WTC11 (cell line): ENCODE measurements at regions not wholly inside any gene's neighbourhood (a gene's known extent, or its start where the extent isn't known, plus 50 kb on each side); places are given as distances from the start of the nearest gene placed in this dataset.

Experiments
- ATAC-seq: fragments of 200-7000 bp; cut with Tn5 transposase; 2 replicates; pipeline ENCODE4 v1.10.0; 2021; ENCODE audit warnings: mild to moderate bottlenecking, moderate library complexity
- CTCF ChIA-PET: fragments of 300-600 bp; sonication (Branson Sonifier 250); formaldehyde crosslinking; loops from one replicate; lab custom pipeline; 2021; ENCODE audit warnings: antibody characterized with exemption; lab: Charles Lee
- POLR2A ChIA-PET: fragments of 350-600 bp; sonication (Branson Sonifier 250); formaldehyde crosslinking; loops from one replicate; lab custom pipeline; 2021; ENCODE audit warnings: antibody characterized with exemption; lab: Charles Lee
- DNase-seq: peaks from one replicate; pipeline ENCODE4 v3.0.0; 2021; ENCODE audit warnings: low spot score
- H3K27ac Mint-ChIP-seq: 2 replicates; pipeline ENCODE4 v1.8.0; 2021; ENCODE audit warnings: mixed read lengths
- H3K27me3 Mint-ChIP-seq: 2 replicates; pipeline ENCODE4 v1.8.0; 2021; ENCODE audit warnings: low read depth, mild to moderate bottlenecking, moderate library complexity, mixed read lengths
- H3K36me3 Mint-ChIP-seq: 2 replicates; pipeline ENCODE4 v1.8.0; 2021; ENCODE audit warnings: mixed read lengths
- H3K4me1 Mint-ChIP-seq: 2 replicates; pipeline ENCODE4 v1.8.0; 2022; ENCODE audit warnings: mixed read lengths
- H3K4me3 Mint-ChIP-seq: 2 replicates; pipeline ENCODE4 v1.8.0; 2021; ENCODE audit warnings: mild to moderate bottlenecking, moderate library complexity, mixed read lengths
- H3K9me3 Mint-ChIP-seq: 2 replicates; pipeline ENCODE4 v1.8.0; 2021; ENCODE audit warnings: mixed read lengths
- E2F4 ChIP-seq: sonication (generic); formaldehyde crosslinking; IDR thresholded peaks from 2 replicates; pipeline ENCODE4 v1.8.1; 2022; ENCODE audit warnings: low read depth, mild to moderate bottlenecking, moderate library complexity, missing genetic modification reagents, borderline replicate concordance
- ETV6 ChIP-seq: sonication (generic); formaldehyde crosslinking; IDR thresholded peaks from 2 replicates; pipeline ENCODE4 v1.8.1; 2022; ENCODE audit warnings: mild to moderate bottlenecking, missing genetic modification reagents
- FOXK1 ChIP-seq: sonication (generic); formaldehyde crosslinking; IDR thresholded peaks from 2 replicates; pipeline ENCODE4 v1.8.0; 2022; ENCODE audit warnings: mild to moderate bottlenecking, moderate library complexity, missing genetic modification reagents
- NFATC4 ChIP-seq: fragments of 250-450 bp; sonication (Bioruptor Pico); IDR thresholded peaks from 2 replicates; pipeline ENCODE4 v1.9.0; 2021; ENCODE audit warnings: mild to moderate bottlenecking
- NFE2L1 ChIP-seq: sonication (generic); formaldehyde crosslinking; IDR thresholded peaks from 2 replicates; pipeline ENCODE4 v1.8.1; 2023; ENCODE audit warnings: missing genetic modification reagents
- NR2C2 ChIP-seq: sonication (generic); formaldehyde crosslinking; IDR thresholded peaks from 2 replicates; pipeline ENCODE4 v1.8.0; 2022; ENCODE audit warnings: mild to moderate bottlenecking, missing genetic modification reagents
- OVOL2 ChIP-seq: fragments of 250-450 bp; sonication (Bioruptor Pico); IDR thresholded peaks from 2 replicates; pipeline ENCODE4 v1.9.0; 2021; ENCODE audit warnings: mild to moderate bottlenecking, borderline replicate concordance
- PREB ChIP-seq: sonication (generic); formaldehyde crosslinking; IDR thresholded peaks from 2 replicates; pipeline ENCODE4 v1.8.1; 2022; ENCODE audit warnings: mild to moderate bottlenecking, missing genetic modification reagents, moderate library complexity, borderline replicate concordance
- PRRX2 ChIP-seq: fragments of 250-450 bp; sonication (Bioruptor Pico); IDR thresholded peaks from 2 replicates; pipeline ENCODE4 v1.8.0; 2021; ENCODE audit warnings: mild to moderate bottlenecking
- RELA ChIP-seq: sonication (generic); formaldehyde crosslinking; IDR thresholded peaks from 2 replicates; pipeline ENCODE4 v1.8.1; 2022; ENCODE audit warnings: missing genetic modification reagents, mild to moderate bottlenecking, borderline replicate concordance
- RORB ChIP-seq: fragments of 250-450 bp; sonication (Bioruptor Pico); IDR thresholded peaks from 2 replicates; pipeline ENCODE4 v1.9.0; 2021; ENCODE audit warnings: mild to moderate bottlenecking
- SMAD3 ChIP-seq: sonication (generic); formaldehyde crosslinking; IDR thresholded peaks from 2 replicates; pipeline ENCODE4 v1.8.0; 2022; ENCODE audit warnings: missing genetic modification reagents, mild to moderate bottlenecking, borderline replicate concordance
- SMAD4 ChIP-seq: sonication (generic); formaldehyde crosslinking; IDR thresholded peaks from 2 replicates; pipeline ENCODE4 v1.8.0; 2022; ENCODE audit warnings: mild to moderate bottlenecking, missing genetic modification reagents
- TCF7 ChIP-seq: sonication (generic); formaldehyde crosslinking; IDR thresholded peaks from 2 replicates; pipeline ENCODE4 v1.8.0; 2022; ENCODE audit warnings: mild to moderate bottlenecking, low read depth, missing genetic modification reagents, moderate library complexity
- ZBTB43 ChIP-seq: sonication (generic); formaldehyde crosslinking; IDR thresholded peaks from 2 replicates; pipeline ENCODE4 v1.8.1; 2023; ENCODE audit warnings: mild to moderate bottlenecking, missing genetic modification reagents
- ZNF138 ChIP-seq: sonication (generic); formaldehyde crosslinking; conservative IDR thresholded peaks from 2 replicates; pipeline ENCODE4 v1.8.1; 2022; ENCODE audit warnings: mild to moderate bottlenecking, moderate library complexity, missing genetic modification reagents
- ZNF219 ChIP-seq: sonication (generic); formaldehyde crosslinking; IDR thresholded peaks from 2 replicates; pipeline ENCODE4 v1.8.0; 2023; ENCODE audit warnings: missing genetic modification reagents, mild to moderate bottlenecking, borderline replicate concordance
- ZNF232 ChIP-seq: sonication (generic); formaldehyde crosslinking; IDR thresholded peaks from 2 replicates; pipeline ENCODE4 v1.8.0; 2022; ENCODE audit warnings: mild to moderate bottlenecking, missing genetic modification reagents
- ZNF396 ChIP-seq: fragments of 250-450 bp; sonication (Bioruptor Pico); IDR thresholded peaks from 2 replicates; pipeline ENCODE4 v1.8.0; 2021; ENCODE audit warnings: mild to moderate bottlenecking, moderate library complexity, borderline replicate concordance
- TF ChIP-seq, protein P1 (sequence below): sonication (generic); formaldehyde crosslinking; IDR thresholded peaks from 2 replicates; pipeline ENCODE4 v1.8.0; 2022; ENCODE audit warnings: mild to moderate bottlenecking, missing genetic modification reagents
- TF ChIP-seq, protein P2 (sequence below): sonication (generic); formaldehyde crosslinking; conservative IDR thresholded peaks from 2 replicates; pipeline ENCODE4 v1.8.1; 2022; ENCODE audit warnings: mild to moderate bottlenecking, missing genetic modification reagents
- TF ChIP-seq, protein P3 (sequence below): fragments of 250-450 bp; sonication (Bioruptor Pico); IDR thresholded peaks from 2 replicates; pipeline ENCODE4 v1.9.0; 2021; ENCODE audit warnings: moderate library complexity, mild to moderate bottlenecking, inconsistent platforms, borderline replicate concordance
- TF ChIP-seq, protein P4 (sequence below): sonication (generic); formaldehyde crosslinking; IDR thresholded peaks from 2 replicates; pipeline ENCODE4 v1.8.0; 2023; ENCODE audit warnings: mild to moderate bottlenecking, missing genetic modification reagents
- TF ChIP-seq, protein P5 (sequence below): sonication (generic); formaldehyde crosslinking; IDR thresholded peaks from 2 replicates; pipeline ENCODE4 v1.8.1; 2022; ENCODE audit warnings: missing genetic modification reagents, borderline replicate concordance

- ATAC-seq (no peak), DNase-seq (no peak)
- Mint-ChIP-seq H3K27me3 (no peaks in the 10 kb centered on the region), H3K4me3 (no peak overlapping the region), H3K36me3 (no peaks in the 10 kb centered on the region), H3K27ac (no peak overlapping the region), H3K4me1 (peaks cover 17% of the 10 kb centered on the region), H3K9me3 (no peaks in the 10 kb centered on the region; the same call in 1 of the 2 replicates)
- ChIA-PET CTCF (no interaction called here), POLR2A (no interaction called here)
- TF ChIP-seq OVOL2 (no peak), NFE2L1 (CRISPR knock-in tag) (no peak), PRRX2 (CRISPR knock-in tag) (no peak), PREB (CRISPR knock-in tag) (no peak), NR2C2 (CRISPR knock-in tag) (no peak)
- TF ChIP-seq, protein P1, sequence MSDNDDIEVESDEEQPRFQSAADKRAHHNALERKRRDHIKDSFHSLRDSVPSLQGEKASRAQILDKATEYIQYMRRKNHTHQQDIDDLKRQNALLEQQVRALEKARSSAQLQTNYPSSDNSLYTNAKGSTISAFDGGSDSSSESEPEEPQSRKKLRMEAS = no peak
- TF ChIP-seq, protein P2, sequence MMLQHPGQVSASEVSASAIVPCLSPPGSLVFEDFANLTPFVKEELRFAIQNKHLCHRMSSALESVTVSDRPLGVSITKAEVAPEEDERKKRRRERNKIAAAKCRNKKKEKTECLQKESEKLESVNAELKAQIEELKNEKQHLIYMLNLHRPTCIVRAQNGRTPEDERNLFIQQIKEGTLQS (CRISPR knock-in tag) = no peak
Observed at GRCh38 chr13:68976287-68976686, 1131.3 kb upstream of the ATXN8OS start.

GRCh38 chr13:68970532-68970931, 1137.1 kb upstream of the ATXN8OS start:
- H3K27me3 Mint-ChIP-seq = no peaks in the 10 kb centered on the region
- ATAC-seq = peak; percentile 78
- no peak overlapping the region for H3K4me3 Mint-ChIP-seq
- H3K27ac Mint-ChIP-seq = peak overlapping the region; percentile 86
- TF ChIP-seq RELA (CRISPR knock-in tag) (no peak), ZNF396 (CRISPR knock-in tag) (no peak), SMAD4 (CRISPR knock-in tag) (no peak), FOXK1 (CRISPR knock-in tag) (no peak), ZNF138 (CRISPR knock-in tag) (no peak), ZNF232 (no peak), SMAD3 (CRISPR knock-in tag) (no peak), NR2C2 (CRISPR knock-in tag) (no peak), E2F4 (no peak), NFATC4 (CRISPR knock-in tag) (no peak), ZBTB43 (CRISPR knock-in tag) (no peak), TCF7 (CRISPR knock-in tag) (no peak), ETV6 (CRISPR knock-in tag) (no peak), ZNF219 (CRISPR knock-in tag) (no peak), RORB (CRISPR knock-in tag) (no peak)
- TF ChIP-seq, protein P3, sequence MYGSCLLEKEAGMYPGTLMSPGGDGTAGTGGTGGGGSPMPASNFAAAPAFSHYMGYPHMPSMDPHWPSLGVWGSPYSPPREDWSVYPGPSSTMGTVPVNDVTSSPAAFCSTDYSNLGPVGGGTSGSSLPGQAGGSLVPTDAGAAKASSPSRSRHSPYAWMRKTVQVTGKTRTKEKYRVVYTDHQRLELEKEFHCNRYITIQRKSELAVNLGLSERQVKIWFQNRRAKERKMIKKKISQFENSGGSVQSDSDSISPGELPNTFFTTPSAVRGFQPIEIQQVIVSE (CRISPR knock-in tag) = no peak
- TF ChIP-seq, protein P4, sequence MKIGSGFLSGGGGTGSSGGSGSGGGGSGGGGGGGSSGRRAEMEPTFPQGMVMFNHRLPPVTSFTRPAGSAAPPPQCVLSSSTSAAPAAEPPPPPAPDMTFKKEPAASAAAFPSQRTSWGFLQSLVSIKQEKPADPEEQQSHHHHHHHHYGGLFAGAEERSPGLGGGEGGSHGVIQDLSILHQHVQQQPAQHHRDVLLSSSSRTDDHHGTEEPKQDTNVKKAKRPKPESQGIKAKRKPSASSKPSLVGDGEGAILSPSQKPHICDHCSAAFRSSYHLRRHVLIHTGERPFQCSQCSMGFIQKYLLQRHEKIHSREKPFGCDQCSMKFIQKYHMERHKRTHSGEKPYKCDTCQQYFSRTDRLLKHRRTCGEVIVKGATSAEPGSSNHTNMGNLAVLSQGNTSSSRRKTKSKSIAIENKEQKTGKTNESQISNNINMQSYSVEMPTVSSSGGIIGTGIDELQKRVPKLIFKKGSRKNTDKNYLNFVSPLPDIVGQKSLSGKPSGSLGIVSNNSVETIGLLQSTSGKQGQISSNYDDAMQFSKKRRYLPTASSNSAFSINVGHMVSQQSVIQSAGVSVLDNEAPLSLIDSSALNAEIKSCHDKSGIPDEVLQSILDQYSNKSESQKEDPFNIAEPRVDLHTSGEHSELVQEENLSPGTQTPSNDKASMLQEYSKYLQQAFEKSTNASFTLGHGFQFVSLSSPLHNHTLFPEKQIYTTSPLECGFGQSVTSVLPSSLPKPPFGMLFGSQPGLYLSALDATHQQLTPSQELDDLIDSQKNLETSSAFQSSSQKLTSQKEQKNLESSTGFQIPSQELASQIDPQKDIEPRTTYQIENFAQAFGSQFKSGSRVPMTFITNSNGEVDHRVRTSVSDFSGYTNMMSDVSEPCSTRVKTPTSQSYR (CRISPR knock-in tag) = no peak
- TF ChIP-seq, protein P5, sequence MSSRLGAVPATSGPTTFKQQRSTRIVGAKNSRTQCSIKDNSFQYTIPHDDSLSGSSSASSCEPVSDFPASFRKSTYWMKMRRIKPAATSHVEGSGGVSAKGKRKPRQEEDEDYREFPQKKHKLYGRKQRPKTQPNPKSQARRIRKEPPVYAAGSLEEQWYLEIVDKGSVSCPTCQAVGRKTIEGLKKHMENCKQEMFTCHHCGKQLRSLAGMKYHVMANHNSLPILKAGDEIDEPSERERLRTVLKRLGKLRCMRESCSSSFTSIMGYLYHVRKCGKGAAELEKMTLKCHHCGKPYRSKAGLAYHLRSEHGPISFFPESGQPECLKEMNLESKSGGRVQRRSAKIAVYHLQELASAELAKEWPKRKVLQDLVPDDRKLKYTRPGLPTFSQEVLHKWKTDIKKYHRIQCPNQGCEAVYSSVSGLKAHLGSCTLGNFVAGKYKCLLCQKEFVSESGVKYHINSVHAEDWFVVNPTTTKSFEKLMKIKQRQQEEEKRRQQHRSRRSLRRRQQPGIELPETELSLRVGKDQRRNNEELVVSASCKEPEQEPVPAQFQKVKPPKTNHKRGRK (CRISPR knock-in tag) = no peak
- no peak for DNase-seq
- H3K9me3 Mint-ChIP-seq = no peaks in the 10 kb centered on the region
- H3K4me1 Mint-ChIP-seq = peaks cover 34% of the 10 kb centered on the region
- POLR2A ChIA-PET = no interaction called here
- CTCF ChIA-PET = no interaction called here
- no peaks in the 10 kb centered on the region for H3K36me3 Mint-ChIP-seq
